Glomerular visceral epithelial cell (primary cell): ENCODE measurements at regions not wholly inside any gene's neighbourhood (a gene's known extent, or its start where the extent isn't known, plus 50 kb on each side); places are given as distances from the start of the nearest gene placed in this dataset.
"Not testable (repeated sequence)": the region's sequence is repeated elsewhere in the genome, so short reads cannot be mapped to it uniquely, and the experiment has no call there.

Source experiments
- DNase-seq: peaks from one replicate; pipeline ENCODE4 v3.0.0-alpha.2; 2016; ENCODE audit errors: extremely low spot score

GRCh38 chr1:104776-105175, 346.7 kb downstream of the OR4F29 start:
- not testable (repeated sequence) for DNase-seq

DNA sequence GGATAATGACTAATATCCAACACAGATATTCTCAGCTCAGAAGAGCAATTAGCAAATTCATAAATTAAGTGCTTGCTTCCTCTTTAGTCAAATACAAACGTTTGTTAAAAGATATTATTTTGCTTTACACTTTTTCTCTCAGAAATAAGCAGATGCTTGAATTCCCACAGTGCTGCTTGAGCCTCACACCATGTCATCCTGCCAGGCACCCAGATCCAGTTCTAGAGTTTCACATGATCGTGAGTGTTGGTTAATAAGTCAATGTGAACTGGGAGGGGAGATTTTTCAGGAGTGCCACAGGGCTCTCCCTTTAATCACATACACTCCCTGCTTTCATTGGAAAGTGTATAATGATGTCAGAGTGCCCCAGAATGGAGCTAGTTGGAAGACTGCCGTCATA, 352.0 kb downstream of the OR4F29 start:
- DNase-seq, result not testable (repeated sequence)

GRCh38 chr1:98811-99210, 352.7 kb downstream of the OR4F29 start:
- DNase-seq, result not testable (repeated sequence)

DNA sequence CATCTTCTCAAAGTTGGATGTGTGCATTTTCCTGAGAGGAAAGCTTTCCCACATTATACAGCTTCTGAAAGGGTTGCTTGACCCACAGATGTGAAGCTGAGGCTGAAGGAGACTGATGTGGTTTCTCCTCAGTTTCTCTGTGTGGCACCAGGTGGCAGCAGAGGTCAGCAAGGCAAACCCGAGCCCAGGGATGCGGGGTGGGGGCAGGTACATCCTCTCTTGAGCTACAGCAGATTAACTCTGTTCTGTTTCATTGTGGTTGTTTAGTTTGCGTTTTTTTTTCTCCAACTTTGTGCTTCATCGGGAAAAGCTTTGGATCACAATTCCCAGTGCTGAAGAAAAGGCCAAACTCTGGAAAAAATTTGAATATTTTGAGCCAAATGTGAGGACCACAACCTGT, 360.2 kb downstream of the OR4F29 start:
- not testable (repeated sequence) for DNase-seq

- DNase-seq, result not testable (repeated sequence)
Observed at GRCh38 chr1:88110-88509, 363.4 kb downstream of the OR4F29 start.

DNA sequence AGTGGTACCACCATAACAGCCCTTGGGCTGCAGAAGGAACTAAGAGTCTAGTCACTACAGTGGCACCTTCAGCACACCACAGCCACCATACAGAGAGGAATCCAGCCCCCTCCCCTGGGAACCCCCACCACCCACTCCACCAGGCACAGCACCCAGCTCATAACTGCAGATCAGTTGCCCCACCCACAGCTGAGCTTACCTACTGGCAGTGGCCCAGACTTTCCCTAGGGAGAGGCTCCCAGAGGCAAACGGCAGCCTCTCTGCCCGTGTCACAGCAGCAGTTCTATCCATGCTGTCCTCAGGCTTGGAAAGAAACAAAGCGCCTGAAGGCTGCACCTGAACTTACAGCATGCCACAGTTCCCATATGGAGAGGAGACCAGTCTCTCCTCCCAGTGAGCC, 372.3 kb downstream of the OR4F29 start:
- not testable (repeated sequence) for DNase-seq

- DNase-seq, result not testable (repeated sequence)
Observed at GRCh38 chr1:65119-65518, 386.4 kb downstream of the OR4F29 start, which contains the start of gene OR4F5. Gene OR4F5, plus strand, starts transcription at chr1:65419.

- not testable (repeated sequence) for DNase-seq
Observed at GRCh38 chr1:56014-56531, 395.4 kb downstream of the OR4F29 start.

DNA sequence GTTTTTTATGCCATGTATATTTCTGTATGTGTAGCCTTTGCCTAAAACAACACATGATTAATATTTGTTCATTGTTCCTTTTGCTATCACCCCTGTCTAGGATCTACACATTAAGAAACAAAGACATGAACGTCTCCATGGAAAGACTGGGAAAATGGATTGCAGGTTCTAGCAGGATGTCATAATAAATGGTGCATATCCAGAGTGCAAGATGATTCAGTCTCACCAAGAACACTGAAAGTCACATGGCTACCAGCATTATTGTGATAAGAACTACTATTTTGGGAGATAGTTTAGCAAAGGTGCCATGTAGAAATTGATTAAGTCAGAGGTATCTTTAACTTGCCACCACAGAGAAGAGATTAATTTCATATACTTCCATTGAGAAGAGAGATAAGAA, 398.3 kb downstream of the OR4F29 start:
- DNase-seq, result not testable (repeated sequence)

DNA sequence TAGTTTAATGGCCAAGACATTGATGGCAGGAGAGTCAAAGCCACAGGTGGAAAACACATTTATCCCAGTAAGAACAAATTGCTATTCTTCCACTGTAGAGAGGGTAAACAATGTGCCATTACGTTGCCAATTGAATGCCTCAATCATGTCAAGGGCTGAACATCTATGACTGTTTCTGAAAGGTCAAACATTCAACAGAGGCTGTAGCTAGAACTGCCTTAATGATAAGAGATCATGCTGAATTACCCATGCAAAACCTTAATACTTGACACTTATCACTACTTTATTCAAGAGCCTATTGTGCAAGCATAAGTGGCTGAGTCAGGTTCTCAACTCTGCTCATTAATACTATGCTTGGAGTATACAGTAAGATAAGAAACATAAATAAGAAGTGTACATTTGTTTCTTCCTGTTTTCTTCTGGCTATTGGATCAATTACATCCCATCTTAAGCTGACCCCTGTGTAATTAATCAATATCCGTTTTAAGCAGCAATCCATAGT, 409.5 kb downstream of the OR4F29 start:
- DNase-seq, result not testable (repeated sequence)

GRCh38 chr1:41197-41596, 410.3 kb downstream of the OR4F29 start:
- DNase-seq, result not testable (repeated sequence)

- not testable (repeated sequence) for DNase-seq
Observed at GRCh38 chr1:29183-29582, 422.3 kb downstream of the OR4F29 start.

DNA sequence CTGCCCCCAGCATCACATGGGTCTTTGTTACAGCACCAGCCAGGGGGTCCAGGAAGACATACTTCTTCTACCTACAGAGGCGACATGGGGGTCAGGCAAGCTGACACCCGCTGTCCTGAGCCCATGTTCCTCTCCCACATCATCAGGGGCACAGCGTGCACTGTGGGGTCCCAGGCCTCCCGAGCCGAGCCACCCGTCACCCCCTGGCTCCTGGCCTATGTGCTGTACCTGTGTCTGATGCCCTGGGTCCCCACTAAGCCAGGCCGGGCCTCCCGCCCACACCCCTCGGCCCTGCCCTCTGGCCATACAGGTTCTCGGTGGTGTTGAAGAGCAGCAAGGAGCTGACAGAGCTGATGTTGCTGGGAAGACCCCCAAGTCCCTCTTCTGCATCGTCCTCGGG, 434.2 kb downstream of the OR4F29 start:
- not testable (repeated sequence) for DNase-seq

DNA sequence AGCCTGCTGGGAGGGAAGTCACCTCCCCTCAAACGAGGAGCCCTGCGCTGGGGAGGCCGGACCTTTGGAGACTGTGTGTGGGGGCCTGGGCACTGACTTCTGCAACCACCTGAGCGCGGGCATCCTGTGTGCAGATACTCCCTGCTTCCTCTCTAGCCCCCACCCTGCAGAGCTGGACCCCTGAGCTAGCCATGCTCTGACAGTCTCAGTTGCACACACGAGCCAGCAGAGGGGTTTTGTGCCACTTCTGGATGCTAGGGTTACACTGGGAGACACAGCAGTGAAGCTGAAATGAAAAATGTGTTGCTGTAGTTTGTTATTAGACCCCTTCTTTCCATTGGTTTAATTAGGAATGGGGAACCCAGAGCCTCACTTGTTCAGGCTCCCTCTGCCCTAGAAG, 435.5 kb downstream of the OR4F29 start:
- not testable (repeated sequence) for DNase-seq

- not testable (repeated sequence) for DNase-seq
Observed at GRCh38 chr1:9941-10717, 441.3 kb downstream of the OR4F29 start.
